Right kidney (tissue), 1 donor: ENCODE measurements at regions not wholly inside any gene's neighbourhood (a gene's known extent, or its start where the extent isn't known, plus 50 kb on each side); places are given as distances from the start of the nearest gene placed in this dataset.
"Not testable (repeated sequence)": the region's sequence is repeated elsewhere in the genome, so short reads cannot be mapped to it uniquely, and the experiment has no call there.

Experiments
- DNase-seq: peaks from one replicate; pipeline ENCODE4 v3.0.0-alpha.2; 2016

- DNase-seq, result no peak
These were observed 147.4 kb downstream of the TFCP2L1 start for GRCh38 chr2:121137571-121137970.

GRCh38 chr2:121140734-121141133 is 144.3 kb downstream of the TFCP2L1 start:
- DNase-seq, result no peak

DNA sequence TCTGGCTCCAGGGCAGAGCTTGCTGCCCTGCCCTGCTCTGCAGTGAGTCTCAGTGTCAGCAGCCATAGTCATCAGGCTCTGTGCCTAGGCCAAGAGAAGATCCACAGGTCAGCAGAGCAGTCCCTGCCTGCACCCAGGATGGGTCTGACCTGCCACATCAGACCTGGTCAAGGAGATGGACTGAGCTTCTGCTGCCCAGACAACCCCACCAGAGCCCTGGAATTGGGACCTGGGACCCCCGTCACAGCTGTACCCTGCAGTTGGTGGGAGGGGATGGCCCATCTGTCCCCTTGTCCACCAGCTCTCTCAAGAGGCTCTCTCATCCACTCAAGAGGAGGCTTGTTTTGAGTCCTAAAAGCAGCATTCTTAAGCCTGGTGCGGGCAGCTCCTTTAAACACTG is 142.6 kb downstream of the TFCP2L1 start:
- DNase-seq, result no peak

DNA sequence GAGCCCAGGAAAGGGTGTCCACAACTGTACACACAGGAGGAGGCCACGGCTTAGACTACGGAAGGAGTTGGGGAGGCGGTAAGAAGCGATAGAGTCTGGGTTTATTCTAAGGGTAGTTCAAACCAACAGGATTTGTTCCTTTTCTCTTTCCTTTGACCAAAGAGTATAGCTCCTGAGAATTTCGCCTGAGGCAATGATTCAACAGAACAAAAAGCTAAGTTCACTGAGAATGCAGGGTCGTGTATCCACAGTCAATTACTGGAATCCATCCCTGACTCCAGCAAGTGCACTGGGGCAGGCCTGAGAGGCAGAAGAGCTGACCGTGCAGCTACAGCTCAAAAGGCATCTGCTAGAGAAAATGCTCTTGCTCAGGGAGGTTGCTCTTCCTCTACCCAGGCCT is 140.9 kb downstream of the TFCP2L1 start:
- no peak for DNase-seq

DNA sequence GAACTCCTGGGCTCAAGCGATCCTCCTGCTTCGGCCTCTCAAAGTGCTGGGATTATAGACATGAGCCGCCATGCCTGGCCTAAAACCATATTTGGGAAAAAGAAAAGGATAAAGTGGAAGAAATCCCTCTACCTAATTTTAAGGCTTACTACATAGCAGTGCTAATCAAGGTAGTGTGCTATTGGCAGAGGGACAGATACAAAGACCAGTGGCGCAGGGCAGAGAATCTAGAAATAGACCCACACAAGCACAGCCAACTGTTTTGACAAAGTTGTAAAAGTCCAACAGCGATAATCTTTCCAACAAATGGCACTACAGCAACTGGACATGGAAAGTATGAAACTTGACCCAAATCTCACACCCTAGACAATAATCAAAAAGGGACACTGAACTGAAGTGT is 138.4 kb downstream of the TFCP2L1 start:
- DNase-seq, result no peak

DNA sequence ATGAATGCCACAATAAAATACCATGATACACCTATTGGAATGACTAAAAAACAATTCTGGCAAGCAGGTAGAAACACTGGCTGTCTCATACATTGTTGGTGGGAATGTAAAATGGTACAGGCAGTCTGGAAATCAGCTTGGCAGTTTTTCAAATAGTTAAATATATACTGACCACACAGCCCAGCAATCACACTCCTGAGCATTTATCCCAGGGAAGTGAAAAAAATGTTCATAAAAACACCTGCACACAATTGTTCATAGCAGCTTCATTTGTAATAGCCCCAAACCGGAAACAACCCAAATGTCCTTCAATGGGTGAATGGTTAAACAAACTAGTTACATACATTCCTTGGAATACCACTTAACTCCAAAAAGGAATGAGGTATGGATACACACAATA is 137.2 kb downstream of the TFCP2L1 start:
- no peak for DNase-seq

GRCh38 chr2:121148481-121148880 is 136.5 kb downstream of the TFCP2L1 start:
- DNase-seq, result no peak

DNA sequence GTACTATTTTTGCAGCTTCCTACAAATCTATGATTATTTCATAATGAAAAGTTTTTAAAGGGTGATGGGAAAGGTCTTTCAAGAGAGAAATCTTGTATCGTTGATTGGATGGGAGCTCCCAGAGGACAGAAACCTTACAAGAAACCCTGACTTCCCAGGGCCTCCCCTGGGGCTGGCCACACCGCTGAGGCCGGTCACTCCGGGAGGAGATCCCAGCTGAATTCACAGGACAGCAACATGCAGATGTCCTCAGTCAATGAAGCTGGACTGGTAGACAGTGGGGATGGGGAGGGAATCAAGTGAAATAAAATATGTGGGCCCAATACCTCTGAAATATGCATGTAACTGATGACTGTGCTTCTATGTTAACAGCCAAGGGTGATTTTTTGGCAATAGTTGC is 135.6 kb downstream of the TFCP2L1 start:
- DNase-seq, result no peak

GRCh38 chr2:121150126-121150525 is 134.9 kb downstream of the TFCP2L1 start:
- DNase-seq, result no peak

DNA sequence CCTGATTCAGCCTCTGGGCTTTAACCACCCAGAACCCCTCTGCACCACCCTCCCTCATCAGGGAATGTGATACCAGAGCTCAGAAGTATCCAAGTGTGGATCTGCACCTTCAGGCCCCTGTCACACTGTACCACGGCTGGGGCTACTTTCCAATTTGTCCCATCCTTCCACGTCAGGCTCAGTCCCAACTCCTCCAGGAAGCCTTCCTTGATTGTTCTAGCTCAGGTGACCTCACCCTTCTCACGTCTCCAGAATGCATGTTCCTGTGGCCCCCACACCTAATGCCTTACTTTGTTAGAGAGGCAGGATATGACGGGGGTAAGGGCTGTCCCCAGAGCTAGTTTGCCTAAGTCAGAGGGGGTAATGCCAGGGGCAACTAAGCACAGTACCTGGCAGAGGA is 134.3 kb downstream of the TFCP2L1 start:
- no peak for DNase-seq

DNA sequence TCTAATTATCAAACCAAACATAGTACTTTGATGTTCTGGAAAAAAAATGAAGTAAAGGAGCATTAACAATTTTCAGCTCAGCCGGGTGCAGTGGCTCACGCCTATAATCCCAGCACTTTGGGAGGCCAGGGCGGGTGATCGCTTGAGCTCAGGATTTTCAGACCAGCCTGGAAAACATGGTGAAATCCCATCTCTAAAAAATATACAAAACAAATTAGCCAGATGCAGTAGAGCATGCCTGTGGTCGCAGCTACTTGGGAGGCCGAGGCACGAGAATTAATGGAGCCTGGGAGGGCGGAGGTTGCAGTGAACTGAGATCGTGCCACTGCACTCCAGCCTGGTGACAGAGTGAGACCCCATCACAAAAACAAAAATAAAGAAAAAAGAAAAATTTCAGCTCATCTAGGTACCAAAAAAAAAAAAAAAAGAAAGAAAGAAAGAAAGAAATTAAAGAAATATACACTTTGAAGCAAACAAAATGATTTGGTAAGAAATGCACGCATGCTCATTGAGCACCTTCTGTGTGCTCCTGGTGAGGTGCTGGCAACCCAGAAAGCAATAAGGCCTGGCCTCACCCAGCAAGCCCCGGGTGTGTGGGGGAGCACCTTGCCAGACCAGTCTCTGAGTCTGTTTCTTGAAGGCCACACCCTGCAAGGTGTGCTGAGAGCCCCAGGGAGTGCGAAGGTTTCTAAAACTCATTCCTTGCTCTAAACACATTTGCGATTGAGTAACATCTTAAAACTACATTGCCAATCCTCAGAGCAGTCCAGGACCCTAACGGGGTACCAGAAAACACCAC is 133.5 kb downstream of the TFCP2L1 start:
- DNase-seq, result no peak

DNA sequence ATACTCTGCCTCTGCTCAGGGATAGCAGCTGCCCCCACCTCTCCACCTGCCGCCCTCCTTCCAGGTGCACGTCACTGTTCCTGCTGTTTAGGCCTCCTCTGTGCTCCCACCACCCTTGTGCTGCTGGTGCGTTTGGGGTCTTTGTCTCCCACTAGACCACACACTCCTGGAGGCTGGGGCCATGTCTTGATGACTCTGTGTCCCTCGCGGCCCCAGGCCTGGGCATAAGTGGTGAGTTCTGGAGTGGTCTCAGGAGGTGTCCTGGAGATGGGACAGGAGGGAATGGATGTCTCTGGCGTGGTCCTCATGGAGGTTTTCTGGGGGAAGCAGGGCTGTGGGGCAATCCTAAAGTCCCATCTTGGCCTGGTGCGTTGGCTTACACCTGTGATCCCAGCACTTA is 132.1 kb downstream of the TFCP2L1 start:
- no peak for DNase-seq

DNA sequence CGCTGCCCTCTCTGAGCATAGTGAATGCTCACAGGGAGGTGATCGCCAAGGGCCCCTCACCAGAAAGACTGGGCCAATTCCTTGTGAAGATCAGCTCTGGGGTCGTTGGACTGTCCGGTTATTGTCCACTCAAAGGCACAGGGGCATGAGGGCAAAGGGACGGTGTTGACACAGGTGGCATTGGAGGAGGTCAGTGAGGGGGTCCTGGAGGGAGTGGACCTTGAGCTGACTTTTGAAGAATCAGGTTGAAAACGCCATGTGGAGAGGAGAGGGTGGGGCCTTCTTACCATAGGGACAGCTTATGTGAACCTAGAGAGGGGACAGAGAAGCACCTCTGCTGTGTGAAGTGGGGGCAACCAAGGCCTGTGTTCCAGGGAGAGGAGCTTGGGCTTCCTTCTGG is 131.5 kb downstream of the TFCP2L1 start:
- no peak for DNase-seq

DNA sequence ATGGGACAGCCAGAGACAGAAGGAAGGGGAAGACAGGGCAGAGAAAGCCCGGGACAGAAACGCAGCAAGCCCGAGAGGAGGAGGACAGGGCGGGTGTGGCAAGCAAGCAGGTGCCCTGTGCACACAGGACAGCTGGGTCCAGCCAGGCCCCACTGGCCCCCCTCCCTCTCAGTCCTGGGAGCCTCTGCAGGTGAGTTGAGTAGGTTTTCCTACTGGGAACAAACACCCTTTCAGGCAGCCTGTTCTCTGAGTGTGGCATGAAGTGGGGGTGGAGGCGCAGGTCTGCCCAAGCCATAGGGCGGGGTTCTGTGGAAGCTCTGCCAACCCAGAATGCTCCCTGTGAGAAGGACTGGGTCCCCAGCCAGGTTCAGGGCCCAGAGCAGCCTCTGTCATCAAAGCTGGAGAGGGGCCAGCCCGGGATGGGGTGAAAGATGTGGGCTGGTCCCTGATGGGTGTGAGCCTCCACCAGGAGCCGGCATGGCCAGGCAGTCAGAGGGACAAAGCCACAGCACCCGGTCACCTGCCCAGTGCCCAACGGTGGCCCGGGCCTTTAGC is 129.4 kb downstream of the TFCP2L1 start:
- no peak for DNase-seq

- DNase-seq, result not testable (repeated sequence)
These were observed 127.5 kb downstream of the TFCP2L1 start for GRCh38 chr2:121157481-121157880.

- DNase-seq, result no peak
These were observed 125.5 kb downstream of the TFCP2L1 start for GRCh38 chr2:121159291-121160071.

DNA sequence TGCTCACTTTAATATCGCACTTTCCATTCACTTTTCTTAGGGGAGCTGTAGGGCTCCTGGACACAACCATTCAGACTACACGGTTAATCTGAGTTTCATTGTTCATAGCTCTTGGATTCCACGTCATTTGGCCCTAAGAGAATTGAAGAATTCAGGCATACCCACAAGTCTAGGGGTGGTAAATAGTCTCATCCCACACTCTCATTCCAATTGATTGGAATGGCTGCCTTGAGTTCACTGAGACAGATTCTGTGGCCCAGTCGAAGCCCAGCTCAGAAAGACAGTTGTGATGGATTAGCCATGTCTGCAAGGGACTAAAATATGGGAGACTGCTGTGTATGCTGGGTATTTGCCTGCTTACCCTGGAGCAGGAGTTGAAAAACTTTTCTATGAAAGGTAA is 124.6 kb downstream of the TFCP2L1 start:
- no peak for DNase-seq

DNA sequence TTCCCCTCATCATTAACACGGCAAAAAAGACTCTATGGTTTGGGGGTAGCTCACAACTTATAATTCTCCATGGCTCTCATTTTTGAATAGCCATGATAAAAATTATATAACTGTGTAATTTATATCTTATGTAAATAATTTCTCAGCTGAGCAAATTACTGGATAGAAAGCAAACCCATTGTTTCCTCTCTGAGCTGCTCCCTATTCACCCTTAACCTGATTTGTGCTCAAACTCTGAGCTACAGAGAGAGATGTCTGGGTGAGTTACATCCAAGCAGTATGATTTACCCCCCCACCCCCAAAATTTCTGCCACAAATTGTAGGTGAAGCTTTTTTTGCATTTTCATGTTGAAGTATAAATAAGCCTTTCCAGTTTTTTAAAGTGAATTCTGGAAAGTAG is 123.7 kb downstream of the TFCP2L1 start:
- no peak for DNase-seq

GRCh38 chr2:121162893-121163292 is 122.1 kb downstream of the TFCP2L1 start:
- no peak for DNase-seq

DNA sequence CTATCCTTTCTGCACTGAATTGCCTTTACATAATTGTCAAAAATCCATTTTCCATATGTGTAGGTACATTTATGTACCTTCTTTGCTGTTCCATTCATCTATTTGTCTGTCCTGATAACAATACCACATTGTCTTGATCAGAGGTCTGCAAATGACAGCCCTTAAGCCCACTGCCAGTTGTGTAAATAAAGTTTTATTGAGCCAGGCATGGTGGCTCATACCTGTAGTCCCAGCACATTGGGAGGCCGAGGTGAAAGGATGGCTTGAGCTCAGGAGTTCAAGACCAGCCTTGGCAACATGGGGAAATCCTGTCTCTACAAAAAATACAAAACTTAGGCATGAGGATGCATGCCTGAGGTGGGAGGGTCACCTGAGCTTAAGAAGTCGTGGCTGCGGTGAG is 121.0 kb downstream of the TFCP2L1 start:
- no peak for DNase-seq

DNA sequence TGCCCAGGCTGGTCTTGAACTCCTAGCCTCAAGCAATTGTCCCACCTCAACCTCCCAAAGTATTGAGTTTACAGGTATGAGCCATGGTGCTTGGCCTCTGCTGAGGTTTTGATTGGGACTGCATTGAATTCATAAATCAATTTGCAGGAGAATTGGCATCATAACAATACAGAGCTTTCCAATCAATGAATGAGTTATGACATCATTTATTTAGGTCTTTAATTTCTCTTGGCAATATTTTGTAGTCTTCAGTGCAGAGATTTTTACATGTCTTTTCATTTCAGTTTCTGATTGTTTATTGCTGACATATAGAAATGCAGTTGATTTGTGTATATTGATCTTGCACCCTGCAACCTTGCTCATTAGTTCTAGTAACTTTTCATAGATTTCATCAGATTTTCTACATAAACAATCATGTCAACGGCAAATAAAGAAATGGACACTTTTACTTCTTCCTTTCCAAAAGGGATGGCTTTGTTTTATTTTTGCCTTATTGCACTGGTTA is 119.9 kb downstream of the TFCP2L1 start:
- no peak for DNase-seq
